ENCODE measurements at regions not wholly inside any gene's neighbourhood (a gene's known extent, or its start where the extent isn't known, plus 50 kb on each side); places are given as distances from the start of the nearest gene placed in this dataset.

DNA sequence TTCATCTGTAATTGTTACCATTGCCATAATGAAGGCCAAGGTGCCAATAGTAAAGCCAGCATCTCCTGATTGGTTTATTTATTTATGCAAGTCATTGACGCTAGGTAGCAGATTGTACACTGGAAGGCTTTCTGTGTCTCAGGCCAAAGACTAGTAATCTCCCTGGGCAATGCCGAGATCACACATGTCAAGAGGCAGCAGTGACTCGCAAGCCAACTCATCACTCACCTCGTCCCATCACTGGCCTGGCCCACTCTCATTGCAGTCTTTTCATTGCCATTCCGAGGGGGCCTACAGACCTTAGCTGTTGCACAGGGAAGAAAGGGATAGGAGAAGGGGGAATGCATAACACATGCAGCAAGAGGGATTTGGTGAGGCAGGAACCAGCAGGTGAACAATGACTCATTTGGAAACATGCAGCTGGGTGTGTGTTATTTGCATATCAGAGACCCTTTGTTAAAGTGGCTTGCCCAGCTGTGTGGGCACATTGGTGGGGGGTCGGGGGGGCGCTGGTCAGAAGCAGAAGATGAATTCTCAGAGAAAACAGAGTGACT lies 448.7 kb upstream of the HNRNPA3 start (continued):
- TF ChIP-seq, protein P1, sequence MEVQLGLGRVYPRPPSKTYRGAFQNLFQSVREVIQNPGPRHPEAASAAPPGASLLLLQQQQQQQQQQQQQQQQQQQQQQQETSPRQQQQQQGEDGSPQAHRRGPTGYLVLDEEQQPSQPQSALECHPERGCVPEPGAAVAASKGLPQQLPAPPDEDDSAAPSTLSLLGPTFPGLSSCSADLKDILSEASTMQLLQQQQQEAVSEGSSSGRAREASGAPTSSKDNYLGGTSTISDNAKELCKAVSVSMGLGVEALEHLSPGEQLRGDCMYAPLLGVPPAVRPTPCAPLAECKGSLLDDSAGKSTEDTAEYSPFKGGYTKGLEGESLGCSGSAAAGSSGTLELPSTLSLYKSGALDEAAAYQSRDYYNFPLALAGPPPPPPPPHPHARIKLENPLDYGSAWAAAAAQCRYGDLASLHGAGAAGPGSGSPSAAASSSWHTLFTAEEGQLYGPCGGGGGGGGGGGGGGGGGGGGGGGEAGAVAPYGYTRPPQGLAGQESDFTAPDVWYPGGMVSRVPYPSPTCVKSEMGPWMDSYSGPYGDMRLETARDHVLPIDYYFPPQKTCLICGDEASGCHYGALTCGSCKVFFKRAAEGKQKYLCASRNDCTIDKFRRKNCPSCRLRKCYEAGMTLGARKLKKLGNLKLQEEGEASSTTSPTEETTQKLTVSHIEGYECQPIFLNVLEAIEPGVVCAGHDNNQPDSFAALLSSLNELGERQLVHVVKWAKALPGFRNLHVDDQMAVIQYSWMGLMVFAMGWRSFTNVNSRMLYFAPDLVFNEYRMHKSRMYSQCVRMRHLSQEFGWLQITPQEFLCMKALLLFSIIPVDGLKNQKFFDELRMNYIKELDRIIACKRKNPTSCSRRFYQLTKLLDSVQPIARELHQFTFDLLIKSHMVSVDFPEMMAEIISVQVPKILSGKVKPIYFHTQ (CRISPR knock-in tag; IDR thresholded peaks at IDR 0.05): no peak
- TF ChIP-seq HMGA2 (CRISPR knock-in tag; IDR thresholded peaks at IDR 0.05) (no peak), ZNF317 (CRISPR knock-in tag; IDR thresholded peaks at IDR 0.05; ENCODE audit: borderline replicate concordance, low read depth) (no peak), FOXK1 (CRISPR knock-in tag; IDR thresholded peaks at IDR 0.05) (peak; percentile 92), OVOL2 (CRISPR knock-in tag; IDR thresholded peaks at IDR 0.05; ENCODE audit: borderline replicate concordance) (no peak), SOX15 (CRISPR knock-in tag; IDR thresholded peaks at IDR 0.05) (no peak), CREM (CRISPR knock-in tag; IDR thresholded peaks at IDR 0.05) (no peak), ZNF396 (CRISPR knock-in tag; IDR thresholded peaks at IDR 0.05; ENCODE audit: borderline replicate concordance) (no peak), RELA (CRISPR knock-in tag; IDR thresholded peaks at IDR 0.05; ENCODE audit: borderline replicate concordance) (no peak), TEAD1 (CRISPR knock-in tag; IDR thresholded peaks at IDR 0.05) (peak; percentile 83; the same call in 1 of the 2 replicates), EMX1 (CRISPR knock-in tag; IDR thresholded peaks at IDR 0.05) (no peak), TCF7 (CRISPR knock-in tag; IDR thresholded peaks at IDR 0.05; ENCODE audit: low read depth) (no peak), JUN (CRISPR knock-in tag; IDR thresholded peaks at IDR 0.05) (no peak), ZNF423 (CRISPR knock-in tag; IDR thresholded peaks at IDR 0.05) (no peak), ATF1 (CRISPR knock-in tag; IDR thresholded peaks at IDR 0.05) (no peak), ZNF263 (CRISPR knock-in tag; IDR thresholded peaks at IDR 0.05; ENCODE audit: low read depth) (no peak), NR3C1 (CRISPR knock-in tag; conservative IDR thresholded peaks at IDR 0.05; ENCODE audit: low read depth) (no peak), NFYB (CRISPR knock-in tag; conservative IDR thresholded peaks at IDR 0.05; ENCODE audit: low read depth) (no peak), ZNF416 (CRISPR knock-in tag; IDR thresholded peaks at IDR 0.05) (no peak), JAZF1 (CRISPR knock-in tag; IDR thresholded peaks at IDR 0.05) (no peak)
- TF ChIP-seq, protein P2, sequence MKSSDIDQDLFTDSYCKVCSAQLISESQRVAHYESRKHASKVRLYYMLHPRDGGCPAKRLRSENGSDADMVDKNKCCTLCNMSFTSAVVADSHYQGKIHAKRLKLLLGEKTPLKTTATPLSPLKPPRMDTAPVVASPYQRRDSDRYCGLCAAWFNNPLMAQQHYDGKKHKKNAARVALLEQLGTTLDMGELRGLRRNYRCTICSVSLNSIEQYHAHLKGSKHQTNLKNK (CRISPR knock-in tag; IDR thresholded peaks at IDR 0.05): no peak
- TF ChIP-seq, protein P3, sequence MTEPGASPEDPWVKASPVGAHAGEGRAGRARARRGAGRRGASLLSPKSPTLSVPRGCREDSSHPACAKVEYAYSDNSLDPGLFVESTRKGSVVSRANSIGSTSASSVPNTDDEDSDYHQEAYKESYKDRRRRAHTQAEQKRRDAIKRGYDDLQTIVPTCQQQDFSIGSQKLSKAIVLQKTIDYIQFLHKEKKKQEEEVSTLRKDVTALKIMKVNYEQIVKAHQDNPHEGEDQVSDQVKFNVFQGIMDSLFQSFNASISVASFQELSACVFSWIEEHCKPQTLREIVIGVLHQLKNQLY (CRISPR knock-in tag; IDR thresholded peaks at IDR 0.05): no peak
- TF ChIP-seq, protein P4, sequence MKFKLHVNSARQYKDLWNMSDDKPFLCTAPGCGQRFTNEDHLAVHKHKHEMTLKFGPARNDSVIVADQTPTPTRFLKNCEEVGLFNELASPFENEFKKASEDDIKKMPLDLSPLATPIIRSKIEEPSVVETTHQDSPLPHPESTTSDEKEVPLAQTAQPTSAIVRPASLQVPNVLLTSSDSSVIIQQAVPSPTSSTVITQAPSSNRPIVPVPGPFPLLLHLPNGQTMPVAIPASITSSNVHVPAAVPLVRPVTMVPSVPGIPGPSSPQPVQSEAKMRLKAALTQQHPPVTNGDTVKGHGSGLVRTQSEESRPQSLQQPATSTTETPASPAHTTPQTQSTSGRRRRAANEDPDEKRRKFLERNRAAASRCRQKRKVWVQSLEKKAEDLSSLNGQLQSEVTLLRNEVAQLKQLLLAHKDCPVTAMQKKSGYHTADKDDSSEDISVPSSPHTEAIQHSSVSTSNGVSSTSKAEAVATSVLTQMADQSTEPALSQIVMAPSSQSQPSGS (CRISPR knock-in tag; IDR thresholded peaks at IDR 0.05; ENCODE audit: borderline replicate concordance, low read depth): no peak
- TF ChIP-seq, protein P5, sequence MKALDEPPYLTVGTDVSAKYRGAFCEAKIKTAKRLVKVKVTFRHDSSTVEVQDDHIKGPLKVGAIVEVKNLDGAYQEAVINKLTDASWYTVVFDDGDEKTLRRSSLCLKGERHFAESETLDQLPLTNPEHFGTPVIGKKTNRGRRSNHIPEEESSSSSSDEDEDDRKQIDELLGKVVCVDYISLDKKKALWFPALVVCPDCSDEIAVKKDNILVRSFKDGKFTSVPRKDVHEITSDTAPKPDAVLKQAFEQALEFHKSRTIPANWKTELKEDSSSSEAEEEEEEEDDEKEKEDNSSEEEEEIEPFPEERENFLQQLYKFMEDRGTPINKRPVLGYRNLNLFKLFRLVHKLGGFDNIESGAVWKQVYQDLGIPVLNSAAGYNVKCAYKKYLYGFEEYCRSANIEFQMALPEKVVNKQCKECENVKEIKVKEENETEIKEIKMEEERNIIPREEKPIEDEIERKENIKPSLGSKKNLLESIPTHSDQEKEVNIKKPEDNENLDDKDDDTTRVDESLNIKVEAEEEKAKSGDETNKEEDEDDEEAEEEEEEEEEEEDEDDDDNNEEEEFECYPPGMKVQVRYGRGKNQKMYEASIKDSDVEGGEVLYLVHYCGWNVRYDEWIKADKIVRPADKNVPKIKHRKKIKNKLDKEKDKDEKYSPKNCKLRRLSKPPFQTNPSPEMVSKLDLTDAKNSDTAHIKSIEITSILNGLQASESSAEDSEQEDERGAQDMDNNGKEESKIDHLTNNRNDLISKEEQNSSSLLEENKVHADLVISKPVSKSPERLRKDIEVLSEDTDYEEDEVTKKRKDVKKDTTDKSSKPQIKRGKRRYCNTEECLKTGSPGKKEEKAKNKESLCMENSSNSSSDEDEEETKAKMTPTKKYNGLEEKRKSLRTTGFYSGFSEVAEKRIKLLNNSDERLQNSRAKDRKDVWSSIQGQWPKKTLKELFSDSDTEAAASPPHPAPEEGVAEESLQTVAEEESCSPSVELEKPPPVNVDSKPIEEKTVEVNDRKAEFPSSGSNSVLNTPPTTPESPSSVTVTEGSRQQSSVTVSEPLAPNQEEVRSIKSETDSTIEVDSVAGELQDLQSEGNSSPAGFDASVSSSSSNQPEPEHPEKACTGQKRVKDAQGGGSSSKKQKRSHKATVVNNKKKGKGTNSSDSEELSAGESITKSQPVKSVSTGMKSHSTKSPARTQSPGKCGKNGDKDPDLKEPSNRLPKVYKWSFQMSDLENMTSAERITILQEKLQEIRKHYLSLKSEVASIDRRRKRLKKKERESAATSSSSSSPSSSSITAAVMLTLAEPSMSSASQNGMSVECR (CRISPR knock-in tag; IDR thresholded peaks at IDR 0.05; ENCODE audit: borderline replicate concordance): no peak
- TF ChIP-seq, protein P6, sequence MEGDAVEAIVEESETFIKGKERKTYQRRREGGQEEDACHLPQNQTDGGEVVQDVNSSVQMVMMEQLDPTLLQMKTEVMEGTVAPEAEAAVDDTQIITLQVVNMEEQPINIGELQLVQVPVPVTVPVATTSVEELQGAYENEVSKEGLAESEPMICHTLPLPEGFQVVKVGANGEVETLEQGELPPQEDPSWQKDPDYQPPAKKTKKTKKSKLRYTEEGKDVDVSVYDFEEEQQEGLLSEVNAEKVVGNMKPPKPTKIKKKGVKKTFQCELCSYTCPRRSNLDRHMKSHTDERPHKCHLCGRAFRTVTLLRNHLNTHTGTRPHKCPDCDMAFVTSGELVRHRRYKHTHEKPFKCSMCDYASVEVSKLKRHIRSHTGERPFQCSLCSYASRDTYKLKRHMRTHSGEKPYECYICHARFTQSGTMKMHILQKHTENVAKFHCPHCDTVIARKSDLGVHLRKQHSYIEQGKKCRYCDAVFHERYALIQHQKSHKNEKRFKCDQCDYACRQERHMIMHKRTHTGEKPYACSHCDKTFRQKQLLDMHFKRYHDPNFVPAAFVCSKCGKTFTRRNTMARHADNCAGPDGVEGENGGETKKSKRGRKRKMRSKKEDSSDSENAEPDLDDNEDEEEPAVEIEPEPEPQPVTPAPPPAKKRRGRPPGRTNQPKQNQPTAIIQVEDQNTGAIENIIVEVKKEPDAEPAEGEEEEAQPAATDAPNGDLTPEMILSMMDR (IDR thresholded peaks at IDR 0.05): no peak
- TF ChIP-seq, protein P7, sequence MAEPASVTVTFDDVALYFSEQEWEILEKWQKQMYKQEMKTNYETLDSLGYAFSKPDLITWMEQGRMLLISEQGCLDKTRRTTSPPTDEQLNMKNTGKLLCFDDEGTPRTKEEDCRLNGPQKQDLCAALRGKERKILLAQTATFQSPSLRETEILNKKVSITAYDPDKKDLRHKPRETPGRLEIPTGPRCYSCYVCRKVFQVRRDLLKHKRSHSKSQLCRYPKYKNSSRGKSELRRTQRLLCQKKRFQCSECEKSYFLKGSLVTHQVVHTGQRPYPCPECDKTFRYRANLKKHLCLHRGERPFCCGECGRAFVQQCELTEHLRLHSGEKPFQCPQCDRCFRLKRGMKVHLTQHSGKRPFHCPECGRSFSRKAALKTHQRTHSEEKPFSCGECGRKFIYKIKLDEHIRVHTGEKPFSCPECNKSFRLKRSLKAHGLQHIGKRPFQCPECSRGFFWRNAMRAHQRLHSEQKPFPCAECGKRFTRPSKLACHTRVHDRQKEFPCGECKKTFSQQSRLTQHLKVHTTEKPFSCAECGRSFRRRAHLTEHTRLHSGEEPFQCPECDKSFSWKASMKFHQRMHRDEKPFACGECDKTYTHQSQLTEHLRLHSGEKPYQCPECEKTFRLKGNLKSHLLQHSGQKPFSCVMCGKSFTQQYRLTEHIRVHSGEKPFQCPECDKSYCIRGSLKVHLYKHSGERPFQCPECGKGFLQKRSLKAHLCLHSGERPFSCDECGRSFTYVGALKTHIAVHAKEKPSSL (CRISPR knock-in tag; conservative IDR thresholded peaks at IDR 0.05): no peak

All from WTC11 (cell line).